ENCODE measurements at regions not wholly inside any gene's neighbourhood (a gene's known extent, or its start where the extent isn't known, plus 50 kb on each side); places are given as distances from the start of the nearest gene placed in this dataset.

GRCh38 chrX:25851141-25851540 is 287.0 kb upstream of the MAGEB18 start:
- Histone ChIP-seq H3K4me1 (ENCODE audit: insufficient read depth, low read length, poor library complexity, severe bottlenecking) (no peaks in the 10 kb centered on the region), H3K27me3 (replicated peaks; ENCODE audit: insufficient read depth, low read depth, low read length, poor library complexity) (peaks cover 5% of the 10 kb centered on the region), H3K9me3 (ENCODE audit: low read depth, low read length, poor library complexity, severe bottlenecking) (no peaks in the 10 kb centered on the region), H3K27ac (ENCODE audit: low read depth, low read length, poor library complexity, severe bottlenecking) (no peak overlapping the region), H3K36me3 (ENCODE audit: insufficient read depth, low read length, poor library complexity, severe bottlenecking) (no peaks in the 10 kb centered on the region), H3K4me3 (ENCODE audit: low read depth, low read length, poor library complexity, severe bottlenecking) (no peak overlapping the region)
- ChIA-PET CTCF (no interaction called here), POLR2A (ENCODE audit: low non-redundant PET) (no interaction called here)
- DNase-seq (ENCODE audit: low spot score), result no peak
- BruUV-seq (replicated peaks), result no TSS peak
- TF ChIP-seq CTCF (conservative IDR thresholded peaks at IDR 0.05; ENCODE audit: low read depth, low read length), result no peak
- no peak for TF ChIP-seq EZH2 (IDR thresholded peaks at IDR 0.05; ENCODE audit: borderline replicate concordance, low read depth, low read length, poor library complexity, severe bottlenecking)
- intact Hi-C loops (cut with micrococcal nuclease; ENCODE audit: unreplicated experiment), result no loop called here

GRCh38 chrX:25853002-25853479 is 285.1 kb upstream of the MAGEB18 start:
- H3K27me3 ChIP-seq (replicated peaks; ENCODE audit: insufficient read depth, low read depth, low read length, poor library complexity), result peaks cover 5% of the 10 kb centered on the region
- no peaks in the 10 kb centered on the region for H3K9me3 ChIP-seq (ENCODE audit: low read depth, low read length, poor library complexity, severe bottlenecking)
- H3K36me3 ChIP-seq (ENCODE audit: insufficient read depth, low read length, poor library complexity, severe bottlenecking), result no peaks in the 10 kb centered on the region
- no peak for DNase-seq (ENCODE audit: low spot score)
- intact Hi-C loops (cut with micrococcal nuclease; ENCODE audit: unreplicated experiment), result no loop called here
- no peak for TF ChIP-seq CTCF (conservative IDR thresholded peaks at IDR 0.05; ENCODE audit: low read depth, low read length)
- no peak for TF ChIP-seq EZH2 (IDR thresholded peaks at IDR 0.05; ENCODE audit: borderline replicate concordance, low read depth, low read length, poor library complexity, severe bottlenecking)
- H3K4me3 ChIP-seq (ENCODE audit: low read depth, low read length, poor library complexity, severe bottlenecking), result no peak overlapping the region
- no TSS peak for BruUV-seq (replicated peaks)
- ChIA-PET CTCF (no interaction called here), POLR2A (ENCODE audit: low non-redundant PET) (no interaction called here)
- H3K4me1 ChIP-seq (ENCODE audit: insufficient read depth, low read length, poor library complexity, severe bottlenecking), result no peaks in the 10 kb centered on the region
- no peak overlapping the region for H3K27ac ChIP-seq (ENCODE audit: low read depth, low read length, poor library complexity, severe bottlenecking)

- H3K4me1 ChIP-seq (ENCODE audit: insufficient read depth, low read length, poor library complexity, severe bottlenecking), result no peaks in the 10 kb centered on the region
Observed at GRCh38 chrX:25858273-25858880, 279.8 kb upstream of the MAGEB18 start.

More at GRCh38 chrX:25858273-25858880, 279.8 kb upstream of the MAGEB18 start:
- Histone ChIP-seq H3K9me3 (ENCODE audit: low read depth, low read length, poor library complexity, severe bottlenecking) (no peaks in the 10 kb centered on the region), H3K27ac (ENCODE audit: low read depth, low read length, poor library complexity, severe bottlenecking) (no peak overlapping the region), H3K36me3 (ENCODE audit: insufficient read depth, low read length, poor library complexity, severe bottlenecking) (no peaks in the 10 kb centered on the region), H3K4me3 (ENCODE audit: low read depth, low read length, poor library complexity, severe bottlenecking) (no peak overlapping the region), H3K27me3 (replicated peaks; ENCODE audit: insufficient read depth, low read depth, low read length, poor library complexity) (no peaks in the 10 kb centered on the region)
- TF ChIP-seq CTCF (conservative IDR thresholded peaks at IDR 0.05; ENCODE audit: low read depth, low read length), result no peak
- TF ChIP-seq EZH2 (IDR thresholded peaks at IDR 0.05; ENCODE audit: borderline replicate concordance, low read depth, low read length, poor library complexity, severe bottlenecking), result no peak
- BruUV-seq (replicated peaks), result no TSS peak
- intact Hi-C loops (cut with micrococcal nuclease; ENCODE audit: unreplicated experiment), result no loop called here
- POLR2A ChIA-PET (ENCODE audit: low non-redundant PET), result no interaction called here
- CTCF ChIA-PET, result no interaction called here
- DNase-seq (ENCODE audit: low spot score), result no peak
